CD14-positive monocyte (primary cell): ENCODE measurements at regions not wholly inside any gene's neighbourhood (a gene's known extent, or its start where the extent isn't known, plus 50 kb on each side); places are given as distances from the start of the nearest gene placed in this dataset.

ENCODE experiments used
- DNase-seq, 3 donors: peaks; one replicate each; pipeline ENCODE4 v3.0.0-alpha.2; 2011 to 2022
- H2AFZ ChIP-seq: 2 replicates; pipeline ENCODE4 v1.6.0; 2012; ENCODE audit warnings: mild to moderate bottlenecking, low read depth, low read length, inconsistent platforms; ENCODE audit not compliant: insufficient read depth, poor library complexity, severe bottlenecking
- H3K27ac ChIP-seq, 2 donors: 1 replicate in 1 of 2; 2 replicates in 1 of 2; pipeline ENCODE4 v1.5.1; 2012 to 2013; ENCODE audit warnings: low read length in 2 of 2, control low read depth in 1 of 2, inconsistent platforms in 1 of 2, low read depth in 1 of 2, mild to moderate bottlenecking in 1 of 2
- H3K27me3 ChIP-seq, 2 donors: one replicate each; pipeline versions ENCODE4 v1.6.0 to v1.6.1; 2011 to 2013; ENCODE audit warnings: low read length in 2 of 2; ENCODE audit not compliant: control insufficient read depth in 2 of 2, insufficient read depth in 2 of 2
- H3K36me3 ChIP-seq, 2 donors: replicated peaks in 1 of 2; 1 replicate in 1 of 2; 2 replicates in 1 of 2; pipeline versions ENCODE4 v1.5.1 to v1.6.1; 2012 to 2013; ENCODE audit warnings: low read length in 2 of 2, control low read depth in 1 of 2, inconsistent platforms in 1 of 2, mild to moderate bottlenecking in 1 of 2; ENCODE audit not compliant: insufficient read depth in 2 of 2, control insufficient read depth in 1 of 2
- H3K4me1 ChIP-seq, 2 donors: 1 replicate in 1 of 2; 2 replicates in 1 of 2; pipeline versions ENCODE4 v1.5.1 to v1.6.1; 2012 to 2013; ENCODE audit warnings: low read length in 2 of 2, control low read depth in 1 of 2, inconsistent platforms in 1 of 2, mild to moderate bottlenecking in 1 of 2, moderate library complexity in 1 of 2; ENCODE audit not compliant: insufficient read depth in 2 of 2, control insufficient read depth in 1 of 2
- H3K4me2 ChIP-seq: replicated peaks from 2 replicates; pipeline ENCODE3; 2012; ENCODE audit warnings: low read length, moderate library complexity, mild to moderate bottlenecking; ENCODE audit not compliant: poor library complexity, severe bottlenecking; ENCODE audit errors: extremely low read depth
- H3K4me3 ChIP-seq, 3 experiments: fragments of 200-600 bp in 1 of 3; sonication (generic) in 1 of 3; replicated peaks in 1 of 3; 1 replicate in 2 of 3; 2 replicates in 1 of 3; pipeline ENCODE4 v1.5.1; 2011 to 2013; ENCODE audit warnings: low read length in 3 of 3, mild to moderate bottlenecking in 3 of 3, control low read depth in 2 of 3, low read depth in 2 of 3, inconsistent platforms in 1 of 3, moderate library complexity in 1 of 3
- H3K79me2 ChIP-seq: 2 replicates; pipeline ENCODE4 v1.6.0; 2012; ENCODE audit warnings: mild to moderate bottlenecking, control low read depth, inconsistent platforms, low read length, moderate library complexity; ENCODE audit not compliant: insufficient read depth
- H3K9ac ChIP-seq: 2 replicates; pipeline ENCODE4 v1.6.0; 2017; ENCODE audit warnings: low read length, mild to moderate bottlenecking; ENCODE audit not compliant: insufficient read depth, poor library complexity, severe bottlenecking
- H3K9me3 ChIP-seq, 2 donors: replicated peaks in 1 of 2; 1 replicate in 1 of 2; 2 replicates in 1 of 2; pipeline versions ENCODE4 v1.5.1 to v1.6.1; 2012 to 2013; ENCODE audit warnings: low read length in 2 of 2, control low read depth in 1 of 2; ENCODE audit not compliant: control insufficient read depth in 1 of 2, insufficient read depth in 1 of 2
- H4K20me1 ChIP-seq: 2 replicates; pipeline ENCODE4 v1.6.0; 2012; ENCODE audit warnings: mild to moderate bottlenecking, low read length, control low read depth, moderate library complexity; ENCODE audit not compliant: insufficient read depth
- H3K27ac Mint-ChIP-seq, 7 donors: one replicate each; pipeline ENCODE4 v1.8.0; 2020; ENCODE audit warnings: mild to moderate bottlenecking in 7 of 7, mixed read lengths in 7 of 7, moderate library complexity in 6 of 7, inconsistent platforms in 2 of 7
- H3K27me3 Mint-ChIP-seq, 3 donors: one replicate each; pipeline ENCODE4 v1.8.0; 2021 to 2022; ENCODE audit warnings: low read depth in 3 of 3, mild to moderate bottlenecking in 3 of 3, mixed read lengths in 3 of 3, moderate library complexity in 3 of 3, inconsistent platforms in 1 of 3
- H3K36me3 Mint-ChIP-seq, 2 donors: one replicate each; pipeline ENCODE4 v1.8.0; 2020; ENCODE audit warnings: mixed read lengths in 2 of 2, inconsistent platforms in 1 of 2, mild to moderate bottlenecking in 1 of 2
- H3K4me1 Mint-ChIP-seq: one replicate; pipeline ENCODE4 v1.8.0; 2020; ENCODE audit warnings: mild to moderate bottlenecking, mixed read lengths
- H3K4me3 Mint-ChIP-seq, 2 donors: one replicate each; pipeline ENCODE4 v1.8.0; 2020; ENCODE audit warnings: mild to moderate bottlenecking in 2 of 2, mixed read lengths in 2 of 2, moderate library complexity in 1 of 2
- H3K9me3 Mint-ChIP-seq, 7 donors: one replicate each; pipeline ENCODE4 v1.8.0; 2020 to 2022; ENCODE audit warnings: mixed read lengths in 7 of 7, mild to moderate bottlenecking in 6 of 7, moderate library complexity in 6 of 7, inconsistent platforms in 2 of 7
- WGBS: methylation state at CpG from one replicate; pipeline ENCODE4 v1.1.5; 2013; ENCODE audit warnings: missing lambda C conversion rate; ENCODE audit not compliant: insufficient coverage; 5-methylcytosine and 5-hydroxymethylcytosine counted together
- intact Hi-C, 2 donors: fragments of 100-400 bp; cut with micrococcal nuclease; formaldehyde crosslinking; loops; one replicate each; pipeline versions ENCODE4 v1.15.0 to v1.15.1; 2023
- TF ChIP-seq, protein P1 (sequence below): fragments of 200-600 bp; IDR thresholded peaks from one replicate; pipeline ENCODE4 v1.8.0; 2022; ENCODE audit warnings: antibody characterized with exemption, mild to moderate bottlenecking

DNA sequence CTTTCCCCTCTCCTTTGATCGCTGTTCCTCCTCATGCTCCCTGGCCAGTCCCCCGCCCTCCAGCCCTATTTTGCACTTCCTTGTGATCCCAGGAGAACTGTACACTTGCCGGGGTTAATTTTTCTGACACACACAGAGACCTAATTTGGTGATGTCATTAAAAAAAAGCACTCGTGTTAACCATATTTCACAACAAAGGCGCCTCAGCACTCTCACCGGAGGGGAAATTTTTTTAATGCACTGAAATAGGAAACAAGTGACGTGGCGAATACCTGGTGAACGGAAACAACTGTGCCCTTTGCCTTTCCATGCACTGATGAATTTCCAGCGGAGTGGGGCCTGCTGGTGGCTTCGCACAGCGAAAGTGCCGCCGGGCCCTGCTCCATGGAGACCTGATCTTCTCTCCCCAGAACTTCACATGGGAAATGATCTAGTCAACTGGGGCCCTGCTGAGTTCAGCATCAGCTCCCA lies 53.9 kb upstream of the TAGAP start:
- Histone ChIP-seq H3K36me3 (no peaks in the 10 kb centered on the region), H3K9me3 (no peaks in the 10 kb centered on the region), H4K20me1 (no peaks in the 10 kb centered on the region), H3K4me3 (no peak overlapping the region), H3K4me2 (no peak overlapping the region), H2AFZ (no peak overlapping the region), H3K9ac (no peak overlapping the region), H3K27me3 (no peaks in the 10 kb centered on the region), H3K27ac (peak overlapping the region; percentile 14 to 53), H3K79me2 (no peaks in the 10 kb centered on the region), H3K4me1 (peaks cover 23 to 29% of the 10 kb centered on the region in 2 donors)
- intact Hi-C loops = no loop called here
- Mint-ChIP-seq H3K27me3 (peaks cover 0 to 2% (median 0%) of the 10 kb centered on the region in 3 donors), H3K4me3 (peak overlapping the region; percentile 47 to 67), H3K36me3 (peaks cover 21% of the 10 kb centered on the region in 2 donors), H3K27ac (peak overlapping the region; percentile 79 to 89 (median 87)), H3K4me1 (peaks cover 44% of the 10 kb centered on the region), H3K9me3 (peaks cover 0 to 3% (median 0%) of the 10 kb centered on the region in 7 donors)
- DNase-seq = peak; percentile 70 to 95 (median 83)
- TF ChIP-seq, protein P1, sequence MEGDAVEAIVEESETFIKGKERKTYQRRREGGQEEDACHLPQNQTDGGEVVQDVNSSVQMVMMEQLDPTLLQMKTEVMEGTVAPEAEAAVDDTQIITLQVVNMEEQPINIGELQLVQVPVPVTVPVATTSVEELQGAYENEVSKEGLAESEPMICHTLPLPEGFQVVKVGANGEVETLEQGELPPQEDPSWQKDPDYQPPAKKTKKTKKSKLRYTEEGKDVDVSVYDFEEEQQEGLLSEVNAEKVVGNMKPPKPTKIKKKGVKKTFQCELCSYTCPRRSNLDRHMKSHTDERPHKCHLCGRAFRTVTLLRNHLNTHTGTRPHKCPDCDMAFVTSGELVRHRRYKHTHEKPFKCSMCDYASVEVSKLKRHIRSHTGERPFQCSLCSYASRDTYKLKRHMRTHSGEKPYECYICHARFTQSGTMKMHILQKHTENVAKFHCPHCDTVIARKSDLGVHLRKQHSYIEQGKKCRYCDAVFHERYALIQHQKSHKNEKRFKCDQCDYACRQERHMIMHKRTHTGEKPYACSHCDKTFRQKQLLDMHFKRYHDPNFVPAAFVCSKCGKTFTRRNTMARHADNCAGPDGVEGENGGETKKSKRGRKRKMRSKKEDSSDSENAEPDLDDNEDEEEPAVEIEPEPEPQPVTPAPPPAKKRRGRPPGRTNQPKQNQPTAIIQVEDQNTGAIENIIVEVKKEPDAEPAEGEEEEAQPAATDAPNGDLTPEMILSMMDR = no peak
- WGBS = 9% methylated on average over 9 of the region's 14 CpGs

DNA sequence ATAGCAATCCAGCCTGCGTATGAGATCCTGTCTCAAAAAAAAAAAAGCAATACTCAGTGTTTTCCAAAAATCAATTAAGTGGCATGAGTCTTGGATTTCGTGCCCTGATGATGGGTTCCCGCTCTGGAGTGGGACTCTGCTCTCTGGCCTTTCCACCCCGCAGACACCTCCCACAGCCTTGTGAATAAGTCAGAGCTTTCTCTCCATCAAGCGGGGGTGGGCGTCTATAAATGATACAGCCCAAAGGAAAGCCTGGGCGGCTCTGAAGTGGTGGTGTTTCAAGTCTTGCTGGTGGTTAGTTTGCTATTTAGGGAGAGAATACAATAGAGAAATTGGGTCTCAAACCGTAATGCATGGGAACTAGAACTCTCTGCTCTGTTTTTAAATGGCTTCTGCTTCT lies 52.5 kb upstream of the TAGAP start:
- peaks cover 53% of the 10 kb centered on the region for H3K4me1 Mint-ChIP-seq

More for the DNA sequence above, 52.5 kb upstream of the TAGAP start:
- Histone ChIP-seq H4K20me1 (no peaks in the 10 kb centered on the region), H3K27me3 (no peaks in the 10 kb centered on the region), H3K27ac (no peak overlapping the region), H3K79me2 (no peaks in the 10 kb centered on the region), H3K9ac (no peak overlapping the region), H3K36me3 (no peaks in the 10 kb centered on the region), H2AFZ (no peak overlapping the region), H3K4me2 (no peak overlapping the region), H3K4me1 (peaks cover 38 to 42% of the 10 kb centered on the region in 2 donors), H3K9me3 (no peaks in the 10 kb centered on the region), H3K4me3 (no peak overlapping the region)
- Mint-ChIP-seq H3K27ac (peak overlapping the region in 2 of 7 donors; percentile 50 to 66), H3K27me3 (peaks cover 0 to 2% (median 0%) of the 10 kb centered on the region in 3 donors), H3K36me3 (peaks cover 13 to 20% of the 10 kb centered on the region in 2 donors), H3K4me3 (no peak overlapping the region), H3K9me3 (peaks cover 0 to 3% (median 0%) of the 10 kb centered on the region in 7 donors)
- TF ChIP-seq, protein P1 = no peak
- WGBS = 75% methylated on average over 2 of the region's 8 CpGs
- DNase-seq = no peak
- intact Hi-C loops = no loop called here
